Transverse colon (tissue), 3 donors: ENCODE measurements at regions not wholly inside any gene's neighbourhood (a gene's known extent, or its start where the extent isn't known, plus 50 kb on each side); places are given as distances from the start of the nearest gene placed in this dataset.

Experiments
- POLR2A ChIP-seq: fragments of 450-650 bp; IDR thresholded peaks from one replicate; pipeline ENCODE4 v1.6.1; 2016; ENCODE audit warnings: antibody characterized with exemption, mild to moderate bottlenecking, moderate library complexity
- TF ChIP-seq, protein P1 (sequence below), 5 experiments: fragments of 200-600 bp in 3 of 5; fragments of 450-650 bp in 2 of 5; sonication (generic) in 3 of 5; IDR thresholded peaks; 1 replicate in 2 of 5; 2 replicates in 3 of 5; pipeline ENCODE4 v1.5.1; 2016 to 2017; ENCODE audit warnings: antibody characterized with exemption in 5 of 5, inconsistent platforms in 3 of 5, mild to moderate bottlenecking in 2 of 5, moderate library complexity in 1 of 5

DNA sequence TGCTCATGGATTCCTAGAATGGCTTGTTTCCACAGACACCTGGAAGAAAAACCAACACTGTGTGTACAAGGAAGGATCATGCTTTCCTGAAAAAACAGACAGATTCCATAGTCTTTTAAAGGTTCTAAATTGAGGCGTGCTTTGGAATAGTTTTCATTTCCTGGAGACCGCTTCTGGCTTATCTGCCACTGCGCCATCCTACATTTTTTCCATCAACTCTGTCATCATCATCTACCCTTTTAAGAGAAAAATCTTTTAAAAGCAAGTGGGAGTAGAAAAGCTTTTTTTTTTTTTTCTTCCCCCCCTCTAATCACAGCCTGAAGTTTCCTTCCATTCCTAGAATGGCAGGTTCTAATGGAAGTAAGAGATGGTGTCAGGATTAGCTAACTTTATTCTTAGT, 379.4 kb upstream of the C2CD4B start:
- TF ChIP-seq, protein P1, sequence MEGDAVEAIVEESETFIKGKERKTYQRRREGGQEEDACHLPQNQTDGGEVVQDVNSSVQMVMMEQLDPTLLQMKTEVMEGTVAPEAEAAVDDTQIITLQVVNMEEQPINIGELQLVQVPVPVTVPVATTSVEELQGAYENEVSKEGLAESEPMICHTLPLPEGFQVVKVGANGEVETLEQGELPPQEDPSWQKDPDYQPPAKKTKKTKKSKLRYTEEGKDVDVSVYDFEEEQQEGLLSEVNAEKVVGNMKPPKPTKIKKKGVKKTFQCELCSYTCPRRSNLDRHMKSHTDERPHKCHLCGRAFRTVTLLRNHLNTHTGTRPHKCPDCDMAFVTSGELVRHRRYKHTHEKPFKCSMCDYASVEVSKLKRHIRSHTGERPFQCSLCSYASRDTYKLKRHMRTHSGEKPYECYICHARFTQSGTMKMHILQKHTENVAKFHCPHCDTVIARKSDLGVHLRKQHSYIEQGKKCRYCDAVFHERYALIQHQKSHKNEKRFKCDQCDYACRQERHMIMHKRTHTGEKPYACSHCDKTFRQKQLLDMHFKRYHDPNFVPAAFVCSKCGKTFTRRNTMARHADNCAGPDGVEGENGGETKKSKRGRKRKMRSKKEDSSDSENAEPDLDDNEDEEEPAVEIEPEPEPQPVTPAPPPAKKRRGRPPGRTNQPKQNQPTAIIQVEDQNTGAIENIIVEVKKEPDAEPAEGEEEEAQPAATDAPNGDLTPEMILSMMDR (IDR thresholded peaks at IDR 0.05) = no peak
- no peak for TF ChIP-seq POLR2A
